ENCODE measurements at regions not wholly inside any gene's neighbourhood (a gene's known extent, or its start where the extent isn't known, plus 50 kb on each side); places are given as distances from the start of the nearest gene placed in this dataset.
A peak's percentile ranks its signal among the peaks of the same experiment; 100 is the strongest.

GRCh38 chr7:66413379-66414114 is 208.4 kb downstream of the TPST1 start:
- TF ChIP-seq CTCF (IDR thresholded peaks at IDR 0.05) (peak in 1 of 2 donors; percentile 34), POLR2AphosphoS5 (IDR thresholded peaks at IDR 0.05) (no peak)

Data from suprapubic skin (tissue), 3 donors.